HG03135 (cell line): ENCODE measurements at regions not wholly inside any gene's neighbourhood (a gene's known extent, or its start where the extent isn't known, plus 50 kb on each side); places are given as distances from the start of the nearest gene placed in this dataset.
"Not testable (repeated sequence)": the region's sequence is repeated elsewhere in the genome, so short reads cannot be mapped to it uniquely, and the experiment has no call there.

ENCODE experiments used
- ATAC-seq: cut with Tn5 transposase; IDR thresholded peaks from one replicate; pipeline ENCODE4 v1.9.1; 2021; ENCODE audit warnings: mild to moderate bottlenecking, moderate library complexity; ENCODE audit not compliant: unreplicated experiment

GRCh38 chr3:5675319-5675718, 487.8 kb downstream of the EDEM1 start:
- no peak for ATAC-seq

- ATAC-seq = no peak
These were observed 490.0 kb downstream of the EDEM1 start for GRCh38 chr3:5677555-5677954.

- no peak for ATAC-seq
These were observed 490.7 kb downstream of the EDEM1 start for GRCh38 chr3:5678248-5678647.

- no peak for ATAC-seq
These were observed 491.3 kb downstream of the EDEM1 start for GRCh38 chr3:5678844-5679243.

- ATAC-seq = no peak
These were observed 499.7 kb downstream of the EDEM1 start for GRCh38 chr3:5687230-5687629.

GRCh38 chr3:5690490-5690889, 503.0 kb downstream of the EDEM1 start:
- ATAC-seq = no peak

GRCh38 chr3:5690904-5691532, 503.5 kb downstream of the EDEM1 start:
- ATAC-seq = no peak

- no peak for ATAC-seq
These were observed 504.9 kb downstream of the EDEM1 start for GRCh38 chr3:5692446-5692845.

- no peak for ATAC-seq
These were observed 506.8 kb downstream of the EDEM1 start for GRCh38 chr3:5694266-5694665.

GRCh38 chr3:5698851-5699250, 511.3 kb downstream of the EDEM1 start:
- no peak for ATAC-seq

GRCh38 chr3:5699313-5699712, 511.8 kb downstream of the EDEM1 start:
- ATAC-seq = no peak

GRCh38 chr3:5699811-5700210, 512.3 kb downstream of the EDEM1 start:
- ATAC-seq = no peak

- ATAC-seq = not testable (repeated sequence)
These were observed 513.5 kb downstream of the EDEM1 start for GRCh38 chr3:5701005-5701404.

- no peak for ATAC-seq
These were observed 520.3 kb downstream of the EDEM1 start for GRCh38 chr3:5707794-5708193.

- ATAC-seq = no peak
These were observed 522.2 kb downstream of the EDEM1 start for GRCh38 chr3:5709714-5710113.

GRCh38 chr3:5710718-5711117, 523.2 kb downstream of the EDEM1 start:
- no peak for ATAC-seq

- no peak for ATAC-seq
These were observed 529.7 kb downstream of the EDEM1 start for GRCh38 chr3:5717254-5717653.

GRCh38 chr3:5719668-5720067, 532.2 kb downstream of the EDEM1 start:
- not testable (repeated sequence) for ATAC-seq

- ATAC-seq = no peak
These were observed 538.3 kb downstream of the EDEM1 start for GRCh38 chr3:5725801-5726200.

- no peak for ATAC-seq
These were observed 539.1 kb downstream of the EDEM1 start for GRCh38 chr3:5726621-5727020.

GRCh38 chr3:5727743-5728484, 540.4 kb downstream of the EDEM1 start:
- ATAC-seq = no peak

GRCh38 chr3:5729852-5730251, 542.3 kb downstream of the EDEM1 start:
- ATAC-seq = no peak

- ATAC-seq = no peak
These were observed 543.6 kb downstream of the EDEM1 start for GRCh38 chr3:5731100-5731499.
